Adrenal gland (tissue), 9 donors: ENCODE measurements at regions not wholly inside any gene's neighbourhood (a gene's known extent, or its start where the extent isn't known, plus 50 kb on each side); places are given as distances from the start of the nearest gene placed in this dataset.

Experiments used
- DNase-seq, 7 donors: peaks; one replicate each; pipeline ENCODE4 v3.0.0-alpha.2; 2019 to 2020
- H3K27ac ChIP-seq, 5 donors: fragments of 200-600 bp; sonication (generic) in 4 of 5; 1 replicate in 3 of 5; 2 replicates in 2 of 5; pipeline versions ENCODE4 v1.5.1 to v1.8.0; 2016 to 2020; ENCODE audit warnings: mild to moderate bottlenecking in 1 of 5
- H3K27me3 ChIP-seq: fragments of 200-600 bp; 2 replicates; pipeline ENCODE4 v1.8.0; 2021
- H3K36me3 ChIP-seq, 2 donors: fragments of 200-600 bp; replicated peaks in 1 of 2; 1 replicate in 1 of 2; 2 replicates in 1 of 2; pipeline versions ENCODE4 v1.5.1 to v1.8.0; 2018 to 2022
- H3K4me1 ChIP-seq, 2 donors: fragments of 200-600 bp; replicated peaks in 1 of 2; 1 replicate in 1 of 2; 2 replicates in 1 of 2; pipeline versions ENCODE4 v1.5.1 to v1.8.0; 2018 to 2021
- H3K4me3 ChIP-seq, 4 donors: fragments of 200-600 bp; sonication (generic) in 3 of 4; one replicate each; pipeline ENCODE4 v1.5.1; 2016 to 2018
- H3K9me3 ChIP-seq, 3 donors: fragments of 200-600 bp; sonication (generic) in 1 of 3; replicated peaks in 1 of 3; 1 replicate in 2 of 3; 2 replicates in 1 of 3; pipeline versions ENCODE4 v1.5.1 to v1.8.0; 2016 to 2021
- CTCF ChIP-seq, 6 experiments: fragments of 450-650 bp in 4 of 6; fragments of 200-600 bp in 2 of 6; sonication (generic) in 1 of 6; IDR thresholded peaks; 1 replicate in 5 of 6; 2 replicates in 1 of 6; pipeline versions ENCODE4 v1.5.1 to v1.8.0; 2016 to 2021; ENCODE audit warnings: antibody characterized with exemption in 6 of 6, mild to moderate bottlenecking in 2 of 6, moderate library complexity in 1 of 6
- POLR2A ChIP-seq, 2 donors: fragments of 450-650 bp; IDR thresholded peaks; one replicate each; pipeline ENCODE4 v1.6.1; 2017; ENCODE audit warnings: antibody characterized with exemption in 2 of 2, mild to moderate bottlenecking in 2 of 2, moderate library complexity in 1 of 2
- WGBS, 4 donors: extraction: QIAGEN DNeasy Blood & Tissue Kit in 2 of 4; methylation state at CpG; one replicate each; pipeline versions ENCODE4 v1.1.5 to v1.1.7; 2013 to 2017; 5-methylcytosine and 5-hydroxymethylcytosine counted together
- intact Hi-C, 2 donors: fragments of 100-400 bp; cut with DNase I; formaldehyde crosslinking; loops; one replicate each; pipeline versions ENCODE4 v1.14.1 to v1.15.0; 2022 to 2023
- donor health status: healthy with polysubstance abuse.
- donor health status: Bipolar disorder and iron deficiency.
- donor health status: DM: yes; HTN: yes; CAD: no.
- donor health status: DM: no; HTN: no; CAD: no.
- donor health status: DM: no; HTN: no; CAD: no.

- TF ChIP-seq POLR2A (IDR thresholded peaks at IDR 0.05) (no peak), CTCF (IDR thresholded peaks at IDR 0.05) (no peak)
- Histone ChIP-seq H3K36me3 (no peaks in the 10 kb centered on the region), H3K27ac (no peak overlapping the region), H3K27me3 (no peaks in the 10 kb centered on the region), H3K4me3 (no peak overlapping the region), H3K4me1 (peaks cover 0 to 26% of the 10 kb centered on the region in 2 donors), H3K9me3 (no peaks in the 10 kb centered on the region)
- WGBS, 4 donors, result 63 to 70% (median 66%) methylated on average over 4 of the region's 4 CpGs
- intact Hi-C loops, result no loop called here
- DNase-seq, result no peak
Observed at GRCh38 chr4:123557857-123558536, 161.4 kb downstream of the SPRY1 start.

- Histone ChIP-seq H3K36me3 (no peaks in the 10 kb centered on the region), H3K27ac (no peak overlapping the region), H3K27me3 (no peaks in the 10 kb centered on the region), H3K9me3 (no peaks in the 10 kb centered on the region), H3K4me3 (no peak overlapping the region), H3K4me1 (peaks cover 0 to 26% of the 10 kb centered on the region in 2 donors)
- WGBS, 4 donors, result 83 to 92% (median 87%) methylated on average over 1 of the region's 1 CpG
- DNase-seq, result no peak
- TF ChIP-seq CTCF (IDR thresholded peaks at IDR 0.05), result no peak
- TF ChIP-seq POLR2A (IDR thresholded peaks at IDR 0.05), result no peak
- intact Hi-C loops, result no loop called here
Observed at GRCh38 chr4:123558865-123559264, 162.3 kb downstream of the SPRY1 start.

GRCh38 chr4:123559955-123560871, 163.6 kb downstream of the SPRY1 start:
- Histone ChIP-seq H3K27ac (no peak overlapping the region), H3K9me3 (no peaks in the 10 kb centered on the region), H3K27me3 (no peaks in the 10 kb centered on the region), H3K4me3 (no peak overlapping the region), H3K36me3 (no peaks in the 10 kb centered on the region), H3K4me1 (peaks cover 0 to 23% of the 10 kb centered on the region in 2 donors)
- intact Hi-C loops, result no loop called here
- TF ChIP-seq POLR2A (IDR thresholded peaks at IDR 0.05), result no peak
- TF ChIP-seq CTCF (IDR thresholded peaks at IDR 0.05), result no peak
- DNase-seq, result no peak
- 76 to 82% (median 80%) methylated on average over 7 of the region's 7 CpGs for WGBS, 4 donors

- TF ChIP-seq CTCF (IDR thresholded peaks at IDR 0.05), result no peak
- H3K27ac ChIP-seq, result no peak overlapping the region
- 0% methylated on average over 1 of the region's 1 CpG for WGBS, 4 donors
- H3K9me3 ChIP-seq, result no peaks in the 10 kb centered on the region
- DNase-seq, result no peak
- H3K4me3 ChIP-seq, result no peak overlapping the region
- H3K27me3 ChIP-seq, result no peaks in the 10 kb centered on the region
- peaks cover 0 to 13% of the 10 kb centered on the region in 2 donors for H3K4me1 ChIP-seq
- intact Hi-C loops, result no loop called here
- no peaks in the 10 kb centered on the region for H3K36me3 ChIP-seq
Observed at GRCh38 chr4:123561525-123561924, 164.9 kb downstream of the SPRY1 start.
